AG04449 (cell line): ENCODE measurements at regions not wholly inside any gene's neighbourhood (a gene's known extent, or its start where the extent isn't known, plus 50 kb on each side); places are given as distances from the start of the nearest gene placed in this dataset.

Experiments
- CTCF ChIA-PET: fragments of 350-600 bp; formaldehyde crosslinking; extraction: SDS; loops from one replicate; lab custom pipeline; 2021; ENCODE audit warnings: antibody characterized with exemption; lab: Yijun Ruan, JAX
- POLR2A ChIA-PET: fragments of 400-600, 350-600 bp; formaldehyde crosslinking; extraction: SDS; loops from one replicate; lab custom pipeline; 2020; ENCODE audit warnings: antibody characterized with exemption, inconsistent platforms; lab: Yijun Ruan, JAX
- DNase-seq: peaks from one replicate; pipeline ENCODE4 v3.0.0-alpha.2; 2010; ENCODE audit warnings: low read depth, low spot score
- H3K4me3 ChIP-seq: 2 replicates; pipeline ENCODE4 v1.5.1; 2011; ENCODE audit warnings: low read depth, mild to moderate bottlenecking, control low read depth, low read length
- TF ChIP-seq, protein P1 (sequence below): IDR thresholded peaks from one replicate; pipeline ENCODE4 v1.5.1; 2011; ENCODE audit warnings: mild to moderate bottlenecking, moderate library complexity, low read length, control low read depth, inconsistent platforms; ENCODE audit not compliant: insufficient read depth; ENCODE audit errors: missing control alignments

DNA sequence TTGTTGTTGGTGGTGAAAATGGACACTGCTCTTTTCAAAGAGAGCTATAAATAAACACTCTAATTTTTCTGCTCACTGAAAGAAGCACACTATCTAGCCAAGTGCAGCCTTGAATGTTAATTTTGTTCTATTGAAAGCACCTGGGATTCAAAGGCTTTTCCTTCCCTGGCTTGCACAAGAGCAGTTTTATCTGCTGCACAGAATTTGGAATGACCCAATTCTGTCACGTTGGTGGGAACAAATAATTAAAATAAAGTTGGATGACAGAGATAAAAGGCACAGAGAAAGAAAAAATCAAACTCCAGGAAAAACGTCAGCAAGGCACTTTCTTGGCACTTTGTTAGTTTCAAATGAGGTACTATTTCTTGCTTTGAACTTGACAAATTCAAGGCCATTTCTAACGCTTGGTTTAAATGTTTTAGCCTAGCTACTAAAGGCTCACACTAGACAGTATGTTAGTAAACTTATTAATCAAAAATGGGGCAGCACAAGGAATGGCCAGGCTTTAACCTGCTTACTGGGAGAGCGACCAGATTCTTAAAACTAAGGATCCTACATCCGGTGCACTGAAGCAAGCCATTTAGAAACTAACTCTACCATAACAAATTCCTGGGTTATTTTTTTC, 145.5 kb upstream of the ARG1 start:
- TF ChIP-seq, protein P1, sequence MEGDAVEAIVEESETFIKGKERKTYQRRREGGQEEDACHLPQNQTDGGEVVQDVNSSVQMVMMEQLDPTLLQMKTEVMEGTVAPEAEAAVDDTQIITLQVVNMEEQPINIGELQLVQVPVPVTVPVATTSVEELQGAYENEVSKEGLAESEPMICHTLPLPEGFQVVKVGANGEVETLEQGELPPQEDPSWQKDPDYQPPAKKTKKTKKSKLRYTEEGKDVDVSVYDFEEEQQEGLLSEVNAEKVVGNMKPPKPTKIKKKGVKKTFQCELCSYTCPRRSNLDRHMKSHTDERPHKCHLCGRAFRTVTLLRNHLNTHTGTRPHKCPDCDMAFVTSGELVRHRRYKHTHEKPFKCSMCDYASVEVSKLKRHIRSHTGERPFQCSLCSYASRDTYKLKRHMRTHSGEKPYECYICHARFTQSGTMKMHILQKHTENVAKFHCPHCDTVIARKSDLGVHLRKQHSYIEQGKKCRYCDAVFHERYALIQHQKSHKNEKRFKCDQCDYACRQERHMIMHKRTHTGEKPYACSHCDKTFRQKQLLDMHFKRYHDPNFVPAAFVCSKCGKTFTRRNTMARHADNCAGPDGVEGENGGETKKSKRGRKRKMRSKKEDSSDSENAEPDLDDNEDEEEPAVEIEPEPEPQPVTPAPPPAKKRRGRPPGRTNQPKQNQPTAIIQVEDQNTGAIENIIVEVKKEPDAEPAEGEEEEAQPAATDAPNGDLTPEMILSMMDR: no peak
- H3K4me3 ChIP-seq: no peak overlapping the region
- POLR2A ChIA-PET: no interaction called here
- CTCF ChIA-PET: no interaction called here
- no peak for DNase-seq

DNA sequence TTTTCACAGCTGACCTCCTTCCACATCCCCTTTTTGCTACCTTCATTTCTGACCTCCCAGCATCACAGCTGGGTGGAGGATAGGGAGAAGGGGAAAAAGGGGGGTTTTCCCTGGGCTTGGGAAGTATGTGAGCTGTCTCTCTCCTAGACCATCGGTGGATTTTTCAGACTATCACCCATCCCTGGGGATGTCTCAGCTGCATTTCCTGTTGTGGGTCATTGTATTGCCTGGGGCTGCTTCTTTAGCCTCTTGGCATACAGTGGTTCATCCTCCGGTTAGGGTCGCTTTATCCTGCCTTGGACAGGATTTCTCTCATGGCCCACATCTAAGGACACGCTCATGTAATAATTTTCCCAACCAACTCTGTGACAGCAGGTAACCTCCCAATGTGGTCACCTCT, 142.5 kb upstream of the ARG1 start:
- H3K4me3 ChIP-seq: no peak overlapping the region
- CTCF ChIA-PET: no interaction called here
- no peak for DNase-seq
- TF ChIP-seq, protein P1: no peak
- POLR2A ChIA-PET: no interaction called here

DNA sequence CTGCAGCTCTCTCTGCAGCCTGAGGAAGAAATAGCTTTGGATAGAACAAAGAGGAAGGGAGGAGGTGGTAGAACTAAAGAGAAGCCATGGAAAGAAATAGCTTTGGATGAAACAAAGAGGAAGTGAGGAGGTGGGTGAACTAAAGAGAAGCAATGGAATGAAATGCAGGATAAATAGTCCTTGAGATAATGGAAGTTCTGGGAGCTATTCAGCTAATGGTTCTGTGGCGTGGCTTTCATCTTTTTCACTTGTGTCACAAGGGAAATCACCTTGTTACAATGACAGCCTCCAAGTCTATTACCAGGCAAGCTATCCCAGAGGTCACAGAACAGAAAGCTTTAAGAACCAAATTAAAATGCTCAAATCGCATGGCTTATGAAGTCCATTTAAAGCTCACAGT, 141.3 kb upstream of the ARG1 start:
- no peak for DNase-seq
- TF ChIP-seq, protein P1: no peak
- CTCF ChIA-PET: no interaction called here
- no peak overlapping the region for H3K4me3 ChIP-seq
- POLR2A ChIA-PET: no interaction called here

DNA sequence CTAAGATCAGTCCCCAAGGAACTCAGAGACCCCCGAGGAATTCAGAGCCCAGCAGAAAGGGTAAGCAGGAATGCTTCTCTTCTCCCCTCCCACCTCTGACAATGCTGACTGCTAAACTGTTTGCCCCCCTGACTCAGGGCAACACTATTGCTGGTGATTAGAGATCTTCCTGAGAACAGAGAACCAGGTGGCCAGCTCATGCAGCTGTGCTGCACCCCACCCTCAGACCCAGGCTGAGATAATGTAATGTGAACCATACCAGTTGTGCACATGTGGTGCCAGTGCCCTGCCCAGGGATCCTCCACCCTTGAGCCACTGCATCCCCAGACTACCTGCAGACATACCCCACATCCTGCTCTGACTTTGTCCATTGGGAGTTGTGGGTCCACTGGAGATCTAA, 139.1 kb upstream of the ARG1 start:
- TF ChIP-seq, protein P1: no peak
- no peak overlapping the region for H3K4me3 ChIP-seq
- no peak for DNase-seq
- CTCF ChIA-PET: interaction anchor here (0.8 kb wide), 1 partner anchor 549 kb away, joined by 3 read pairs; no protein-coding TSS in a partner anchor
- POLR2A ChIA-PET: no interaction called here

DNA sequence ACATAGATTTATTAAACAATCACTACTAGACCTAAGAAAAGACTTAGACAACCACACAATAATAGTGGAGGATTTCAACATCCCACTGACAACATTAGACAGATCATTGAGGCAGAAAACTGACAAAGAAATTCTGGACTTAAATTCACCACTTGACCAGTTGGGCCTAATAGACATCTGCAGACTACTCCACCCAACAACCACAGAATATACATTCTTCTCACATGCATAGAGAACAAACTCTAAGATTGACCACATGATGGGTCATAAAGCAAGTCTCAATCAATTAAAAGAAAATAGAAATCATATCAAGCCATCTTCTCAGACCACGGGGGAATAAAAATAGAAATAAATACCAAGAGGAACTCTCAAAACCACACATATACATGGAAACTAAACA, 136.7 kb upstream of the ARG1 start:
- TF ChIP-seq, protein P1: no peak
- POLR2A ChIA-PET: no interaction called here
- CTCF ChIA-PET: no interaction called here
- no peak overlapping the region for H3K4me3 ChIP-seq
- DNase-seq: no peak

DNA sequence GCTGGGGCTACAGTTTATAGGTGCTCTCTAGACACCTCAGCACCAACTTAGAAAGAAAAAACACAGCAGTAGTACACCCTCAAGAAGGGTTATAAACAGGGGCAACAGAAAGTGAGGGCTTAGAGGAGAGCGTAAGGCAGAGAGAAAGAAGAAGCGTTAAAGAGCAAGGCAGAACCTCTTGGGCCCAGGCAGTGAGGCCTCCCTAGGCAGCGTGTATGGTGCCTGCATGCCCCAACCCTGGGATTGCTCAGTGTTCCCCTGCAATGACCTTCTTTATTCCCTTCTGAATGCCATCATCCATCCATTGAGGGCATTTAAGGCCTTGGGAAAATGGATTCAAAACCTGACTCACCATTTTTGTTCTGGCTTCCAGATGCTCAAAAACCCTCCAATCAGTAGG, 130.0 kb upstream of the ARG1 start:
- TF ChIP-seq, protein P1: no peak
- DNase-seq: no peak
- no peak overlapping the region for H3K4me3 ChIP-seq
- ChIA-PET CTCF (no interaction called here), POLR2A (no interaction called here)
